HL-60 (cell line): ENCODE measurements at regions not wholly inside any gene's neighbourhood (a gene's known extent, or its start where the extent isn't known, plus 50 kb on each side); places are given as distances from the start of the nearest gene placed in this dataset.

ENCODE experiments used
- POLR2AphosphoS5 ChIP-seq: IDR thresholded peaks from 2 replicates; pipeline ENCODE4 v1.6.1; 2012; ENCODE audit warnings: low read depth
- TF ChIP-seq, protein P1 (sequence below): IDR thresholded peaks from one replicate; pipeline ENCODE4 v1.5.1; 2011; ENCODE audit warnings: low read length, control low read depth, inconsistent platforms; ENCODE audit not compliant: insufficient read depth

DNA sequence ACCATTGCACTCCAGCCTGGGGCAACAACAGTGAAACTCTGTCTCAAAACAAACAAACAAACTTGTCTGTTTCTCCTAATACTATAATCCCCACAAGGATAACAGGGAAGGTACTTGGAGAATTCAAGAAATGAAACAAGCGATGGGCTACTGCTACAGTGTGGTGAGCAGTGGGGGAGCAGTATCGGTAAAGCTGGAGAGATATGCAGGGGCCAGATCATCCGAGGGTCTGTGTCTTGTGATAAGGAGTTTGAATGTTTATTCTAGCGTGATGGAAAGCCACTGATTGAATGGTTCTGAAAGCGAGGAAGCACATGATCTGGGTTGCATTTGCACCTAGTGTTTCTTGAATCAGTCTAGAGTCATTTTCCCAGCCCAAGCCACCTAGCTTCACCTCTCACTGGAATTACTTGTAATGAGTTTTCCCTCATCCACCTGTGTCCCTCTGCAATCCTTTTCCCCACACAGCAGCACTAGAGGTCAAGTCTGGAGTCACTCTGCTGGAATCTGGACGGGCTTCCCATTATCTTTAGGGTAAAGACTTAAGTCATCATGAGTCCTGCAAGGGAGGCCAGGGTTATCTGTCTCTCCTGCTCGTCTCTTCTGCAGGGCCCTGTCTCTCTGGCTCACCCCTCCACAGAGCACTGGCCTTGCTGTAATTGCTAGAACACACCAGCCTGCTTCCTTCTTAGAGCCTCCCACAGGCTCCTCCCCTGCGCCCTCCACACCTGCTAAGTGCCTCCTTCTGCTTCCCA, 162.3 kb downstream of the KLF5 start:
- TF ChIP-seq, protein P1, sequence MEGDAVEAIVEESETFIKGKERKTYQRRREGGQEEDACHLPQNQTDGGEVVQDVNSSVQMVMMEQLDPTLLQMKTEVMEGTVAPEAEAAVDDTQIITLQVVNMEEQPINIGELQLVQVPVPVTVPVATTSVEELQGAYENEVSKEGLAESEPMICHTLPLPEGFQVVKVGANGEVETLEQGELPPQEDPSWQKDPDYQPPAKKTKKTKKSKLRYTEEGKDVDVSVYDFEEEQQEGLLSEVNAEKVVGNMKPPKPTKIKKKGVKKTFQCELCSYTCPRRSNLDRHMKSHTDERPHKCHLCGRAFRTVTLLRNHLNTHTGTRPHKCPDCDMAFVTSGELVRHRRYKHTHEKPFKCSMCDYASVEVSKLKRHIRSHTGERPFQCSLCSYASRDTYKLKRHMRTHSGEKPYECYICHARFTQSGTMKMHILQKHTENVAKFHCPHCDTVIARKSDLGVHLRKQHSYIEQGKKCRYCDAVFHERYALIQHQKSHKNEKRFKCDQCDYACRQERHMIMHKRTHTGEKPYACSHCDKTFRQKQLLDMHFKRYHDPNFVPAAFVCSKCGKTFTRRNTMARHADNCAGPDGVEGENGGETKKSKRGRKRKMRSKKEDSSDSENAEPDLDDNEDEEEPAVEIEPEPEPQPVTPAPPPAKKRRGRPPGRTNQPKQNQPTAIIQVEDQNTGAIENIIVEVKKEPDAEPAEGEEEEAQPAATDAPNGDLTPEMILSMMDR, result no peak
- no peak for TF ChIP-seq POLR2AphosphoS5
